Neural progenitor cell (in vitro differentiated cells): ENCODE measurements at regions not wholly inside any gene's neighbourhood (a gene's known extent, or its start where the extent isn't known, plus 50 kb on each side); places are given as distances from the start of the nearest gene placed in this dataset.
"Not testable (repeated sequence)": the region's sequence is repeated elsewhere in the genome, so short reads cannot be mapped to it uniquely, and the experiment has no call there.

ENCODE experiments used
- DNase-seq: peaks from one replicate; pipeline ENCODE4 v3.0.0-alpha.2; 2016; ENCODE audit warnings: low spot score
- H2AFZ ChIP-seq: fragments of 200-600 bp; sonication (generic); replicated peaks from 2 replicates; pipeline ENCODE4 v1.6.1; 2016; ENCODE audit warnings: antibody characterized with exemption
- H3F3A ChIP-seq: fragments of 200-600 bp; sonication (generic); 2 replicates; pipeline ENCODE4 v1.6.1; 2016; ENCODE audit warnings: antibody characterized with exemption, low read depth
- H3K27ac ChIP-seq: fragments of 200-600 bp; sonication (generic); 2 replicates; pipeline ENCODE4 v1.5.1; 2016; ENCODE audit warnings: mild to moderate bottlenecking
- H3K27me3 ChIP-seq: fragments of 200-600 bp; sonication (generic); 2 replicates; pipeline ENCODE4 v1.6.1; 2016; ENCODE audit warnings: mild to moderate bottlenecking, moderate library complexity
- H3K36me3 ChIP-seq: fragments of 200-600 bp; sonication (generic); 2 replicates; pipeline ENCODE4 v1.5.1; 2016
- H3K4me1 ChIP-seq: fragments of 200-600 bp; sonication (generic); 2 replicates; pipeline ENCODE4 v1.6.1; 2016; ENCODE audit warnings: mixed run types
- H3K4me2 ChIP-seq: fragments of 200-600 bp; sonication (generic); 2 replicates; pipeline ENCODE4 v1.6.1; 2016
- H3K4me3 ChIP-seq: fragments of 200-600 bp; sonication (generic); 2 replicates; pipeline ENCODE4 v1.5.1; 2016
- H3K79me2 ChIP-seq: fragments of 200-600 bp; sonication (generic); 2 replicates; pipeline ENCODE4 v1.6.1; 2016; ENCODE audit warnings: low read depth
- H3K9ac ChIP-seq: fragments of 200-600 bp; sonication (generic); 2 replicates; pipeline ENCODE4 v1.6.1; 2016
- H3K9me3 ChIP-seq: fragments of 200-600 bp; sonication (generic); 2 replicates; pipeline ENCODE4 v1.5.1; 2016; ENCODE audit warnings: low read depth
- H4K20me1 ChIP-seq: fragments of 200-600 bp; sonication (generic); 2 replicates; pipeline ENCODE4 v1.6.1; 2016; ENCODE audit warnings: low read depth
- H3K27ac Mint-ChIP-seq: 3 replicates; pipeline ENCODE4 v1.8.0; 2021; ENCODE audit warnings: mixed read lengths
- H3K27me3 Mint-ChIP-seq: 2 replicates; pipeline ENCODE4 v1.8.0; 2022; ENCODE audit warnings: low read depth, mild to moderate bottlenecking, inconsistent platforms, moderate library complexity, mixed read lengths; ENCODE audit not compliant: insufficient read depth
- H3K36me3 Mint-ChIP-seq: 3 replicates; pipeline ENCODE4 v1.8.0; 2021; ENCODE audit warnings: mixed read lengths
- H3K4me1 Mint-ChIP-seq: 3 replicates; pipeline ENCODE4 v1.8.0; 2021; ENCODE audit warnings: mixed read lengths
- H3K4me3 Mint-ChIP-seq: 3 replicates; pipeline ENCODE4 v1.8.0; 2021; ENCODE audit warnings: mild to moderate bottlenecking, moderate library complexity, mixed read lengths
- H3K9me3 Mint-ChIP-seq: 3 replicates; pipeline ENCODE4 v1.8.0; 2020; ENCODE audit warnings: mixed read lengths
- EZH2 ChIP-seq: fragments of 200-600 bp; sonication (generic); IDR thresholded peaks from 2 replicates; pipeline ENCODE4 v1.6.1; 2017; ENCODE audit warnings: antibody characterized with exemption, mild to moderate bottlenecking, moderate library complexity
- EZH2phosphoT487 ChIP-seq: fragments of 200-600 bp; sonication (generic); IDR thresholded peaks from 2 replicates; pipeline ENCODE4 v1.6.1; 2017; ENCODE audit warnings: antibody characterized with exemption
- TF ChIP-seq, protein P1 (sequence below): fragments of 200-600 bp; sonication (generic); IDR thresholded peaks from 2 replicates; pipeline ENCODE4 v1.5.1; 2017; ENCODE audit warnings: antibody characterized with exemption, mild to moderate bottlenecking

GRCh38 chr5:26326153-26326759, 712.1 kb downstream of the CDH9 start:
- H2AFZ ChIP-seq, result no peak overlapping the region
- no peak for DNase-seq
- no peaks in the 10 kb centered on the region for H3F3A ChIP-seq
- H4K20me1 ChIP-seq, result no peaks in the 10 kb centered on the region
- Mint-ChIP-seq H3K4me3 (no peak overlapping the region), H3K27ac (no peak overlapping the region), H3K9me3 (peaks cover 2% of the 10 kb centered on the region), H3K27me3 (no peaks in the 10 kb centered on the region), H3K36me3 (no peaks in the 10 kb centered on the region), H3K4me1 (no peaks in the 10 kb centered on the region)
- no peak overlapping the region for H3K27ac ChIP-seq
- H3K4me1 ChIP-seq, result no peaks in the 10 kb centered on the region
- H3K9ac ChIP-seq, result no peak overlapping the region
- H3K36me3 ChIP-seq, result no peaks in the 10 kb centered on the region
- no peak for TF ChIP-seq EZH2
- TF ChIP-seq, protein P1, sequence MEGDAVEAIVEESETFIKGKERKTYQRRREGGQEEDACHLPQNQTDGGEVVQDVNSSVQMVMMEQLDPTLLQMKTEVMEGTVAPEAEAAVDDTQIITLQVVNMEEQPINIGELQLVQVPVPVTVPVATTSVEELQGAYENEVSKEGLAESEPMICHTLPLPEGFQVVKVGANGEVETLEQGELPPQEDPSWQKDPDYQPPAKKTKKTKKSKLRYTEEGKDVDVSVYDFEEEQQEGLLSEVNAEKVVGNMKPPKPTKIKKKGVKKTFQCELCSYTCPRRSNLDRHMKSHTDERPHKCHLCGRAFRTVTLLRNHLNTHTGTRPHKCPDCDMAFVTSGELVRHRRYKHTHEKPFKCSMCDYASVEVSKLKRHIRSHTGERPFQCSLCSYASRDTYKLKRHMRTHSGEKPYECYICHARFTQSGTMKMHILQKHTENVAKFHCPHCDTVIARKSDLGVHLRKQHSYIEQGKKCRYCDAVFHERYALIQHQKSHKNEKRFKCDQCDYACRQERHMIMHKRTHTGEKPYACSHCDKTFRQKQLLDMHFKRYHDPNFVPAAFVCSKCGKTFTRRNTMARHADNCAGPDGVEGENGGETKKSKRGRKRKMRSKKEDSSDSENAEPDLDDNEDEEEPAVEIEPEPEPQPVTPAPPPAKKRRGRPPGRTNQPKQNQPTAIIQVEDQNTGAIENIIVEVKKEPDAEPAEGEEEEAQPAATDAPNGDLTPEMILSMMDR, result no peak
- no peak for TF ChIP-seq EZH2phosphoT487
- no peak overlapping the region for H3K4me3 ChIP-seq
- H3K4me2 ChIP-seq, result no peak overlapping the region
- no peaks in the 10 kb centered on the region for H3K27me3 ChIP-seq
- no peaks in the 10 kb centered on the region for H3K79me2 ChIP-seq
- no peaks in the 10 kb centered on the region for H3K9me3 ChIP-seq

GRCh38 chr5:26325432-26325831, 713.0 kb downstream of the CDH9 start:
- DNase-seq, H3K9me3 ChIP-seq, H3K36me3 ChIP-seq, H3K27ac Mint-ChIP-seq, H3K4me2 ChIP-seq, H4K20me1 ChIP-seq, H3K36me3 Mint-ChIP-seq, H3K79me2 ChIP-seq, H3K4me1 ChIP-seq, H3K9me3 Mint-ChIP-seq, H2AFZ ChIP-seq, H3K9ac ChIP-seq, H3K27me3 ChIP-seq, H3K4me1 Mint-ChIP-seq, H3K4me3 ChIP-seq, H3K4me3 Mint-ChIP-seq, H3F3A ChIP-seq, H3K27ac ChIP-seq, H3K27me3 Mint-ChIP-seq: not testable (repeated sequence)

- H3K4me2 ChIP-seq, H3K9ac ChIP-seq, H3K4me1 Mint-ChIP-seq, H3K27ac Mint-ChIP-seq, H3K36me3 ChIP-seq, H4K20me1 ChIP-seq, H3K27me3 ChIP-seq, H3K9me3 ChIP-seq, DNase-seq, H3K79me2 ChIP-seq, H3K9me3 Mint-ChIP-seq, H3K4me3 Mint-ChIP-seq, H3K4me1 ChIP-seq, H3F3A ChIP-seq, H3K36me3 Mint-ChIP-seq, H2AFZ ChIP-seq, H3K27me3 Mint-ChIP-seq, H3K27ac ChIP-seq, H3K4me3 ChIP-seq: not testable (repeated sequence)
Observed at GRCh38 chr5:26324273-26324895, 714.0 kb downstream of the CDH9 start.

GRCh38 chr5:26323794-26324193, 714.6 kb downstream of the CDH9 start:
- no peaks in the 10 kb centered on the region for H4K20me1 ChIP-seq
- H3K9ac ChIP-seq, result no peak overlapping the region
- H3K9me3 Mint-ChIP-seq, result peaks cover 2% of the 10 kb centered on the region
- H3F3A ChIP-seq, result no peaks in the 10 kb centered on the region
- H3K4me1 Mint-ChIP-seq, result no peaks in the 10 kb centered on the region
- no peak for DNase-seq
- TF ChIP-seq EZH2 (no peak), EZH2phosphoT487 (no peak)
- TF ChIP-seq, protein P1, result no peak
- no peak overlapping the region for H3K4me3 ChIP-seq
- no peak overlapping the region for H3K27ac Mint-ChIP-seq
- H3K4me1 ChIP-seq, result no peaks in the 10 kb centered on the region
- no peaks in the 10 kb centered on the region for H3K27me3 ChIP-seq
- H3K27ac ChIP-seq, result no peak overlapping the region
- H3K9me3 ChIP-seq, result no peaks in the 10 kb centered on the region
- no peaks in the 10 kb centered on the region for H3K79me2 ChIP-seq
- no peak overlapping the region for H3K4me3 Mint-ChIP-seq
- no peaks in the 10 kb centered on the region for H3K36me3 ChIP-seq
- no peak overlapping the region for H2AFZ ChIP-seq
- no peaks in the 10 kb centered on the region for H3K36me3 Mint-ChIP-seq
- no peaks in the 10 kb centered on the region for H3K27me3 Mint-ChIP-seq
- no peak overlapping the region for H3K4me2 ChIP-seq
